IMR-90 (cell line): ENCODE measurements at regions not wholly inside any gene's neighbourhood (a gene's known extent, or its start where the extent isn't known, plus 50 kb on each side); places are given as distances from the start of the nearest gene placed in this dataset.

Source experiments
- ATAC-seq: fragments of 200-7000 bp; cut with Tn5 transposase; 2 replicates; pipeline ENCODE4 v1.9.1; 2020; ENCODE audit warnings: low read depth, mild to moderate bottlenecking, moderate library complexity
- BruUV-seq: library from RNA; stranded (reverse); fragments of 400-500 nt; replicated peaks from 2 replicates; lab custom pipeline; 2021; lab: Mats Ljungman, UMichigan
- CTCF ChIA-PET: fragments of 300-600 bp; formaldehyde crosslinking; extraction: SDS; loops from one replicate; lab custom pipeline; 2021; ENCODE audit warnings: antibody characterized with exemption; lab: Yijun Ruan, JAX
- POLR2A ChIA-PET: fragments of 300-600 bp; sonication (Branson Sonifier 250); formaldehyde crosslinking; loops from one replicate; lab custom pipeline; 2022; ENCODE audit warnings: antibody characterized with exemption; ENCODE audit not compliant: unreplicated experiment; lab: Charles Lee
- DNase-seq: peaks from one replicate; pipeline ENCODE4 v3.0.0; 2013
- H2AFZ ChIP-seq: replicated peaks from 2 replicates; pipeline ENCODE3; 2013; ENCODE audit warnings: low read length, mild to moderate bottlenecking; ENCODE audit not compliant: poor library complexity
- H2AK5ac ChIP-seq: 2 replicates; pipeline ENCODE4 v1.6.1; 2013; ENCODE audit warnings: low read depth, low read length, inconsistent platforms
- H2AK9ac ChIP-seq: replicated peaks from 2 replicates; pipeline ENCODE3; 2013; ENCODE audit warnings: mild to moderate bottlenecking, low read depth, low read length, moderate library complexity; ENCODE audit not compliant: poor library complexity
- H2BK120ac ChIP-seq: 2 replicates; pipeline ENCODE4 v1.6.1; 2013; ENCODE audit warnings: low read depth, low read length, inconsistent platforms
- H2BK15ac ChIP-seq: 3 replicates; pipeline ENCODE4 v1.6.1; 2013; ENCODE audit warnings: low read depth, low read length, inconsistent platforms
- H2BK20ac ChIP-seq: 2 replicates; pipeline ENCODE4 v1.6.1; 2013; ENCODE audit warnings: low read depth, mild to moderate bottlenecking, inconsistent platforms, low read length, moderate library complexity
- H2BK5ac ChIP-seq: 2 replicates; pipeline ENCODE4 v1.6.1; 2013; ENCODE audit warnings: mild to moderate bottlenecking, low read depth, low read length, inconsistent platforms; ENCODE audit not compliant: poor library complexity, severe bottlenecking
- H3K14ac ChIP-seq: replicated peaks from 2 replicates; pipeline ENCODE4 v1.6.1; 2013; ENCODE audit warnings: low read depth, low read length, inconsistent platforms
- H3K18ac ChIP-seq: 2 replicates; pipeline ENCODE4 v1.6.1; 2013; ENCODE audit warnings: low read depth, low read length, control low read depth
- H3K23ac ChIP-seq: 2 replicates; pipeline ENCODE4 v1.6.1; 2013; ENCODE audit warnings: low read depth, low read length, inconsistent platforms
- H3K27ac ChIP-seq: 2 replicates; pipeline ENCODE4 v1.5.1; 2013; ENCODE audit warnings: mild to moderate bottlenecking, control low read depth, low read length; ENCODE audit not compliant: insufficient read depth
- H3K27me3 ChIP-seq: 2 replicates; pipeline ENCODE4 v1.6.1; 2013; ENCODE audit warnings: low read length; ENCODE audit not compliant: control insufficient read depth, insufficient read depth
- H3K36me3 ChIP-seq: 2 replicates; pipeline ENCODE4 v1.6.1; 2013; ENCODE audit warnings: low read length, mixed read lengths; ENCODE audit not compliant: control insufficient read depth, insufficient read depth
- H3K4ac ChIP-seq: 2 replicates; pipeline ENCODE4 v1.6.1; 2013; ENCODE audit warnings: low read depth, low read length, inconsistent platforms
- H3K4me1 ChIP-seq: 2 replicates; pipeline ENCODE4 v1.6.1; 2013; ENCODE audit warnings: low read length, mixed read lengths; ENCODE audit not compliant: control insufficient read depth, insufficient read depth
- H3K4me2 ChIP-seq: 2 replicates; pipeline ENCODE4 v1.6.1; 2013; ENCODE audit warnings: low read depth, mild to moderate bottlenecking, control low read depth, low read length, moderate library complexity
- H3K4me3 ChIP-seq: 2 replicates; pipeline ENCODE4 v1.5.1; 2013; ENCODE audit warnings: low read depth, mild to moderate bottlenecking, control low read depth, low read length, moderate library complexity; ENCODE audit not compliant: insufficient read depth
- H3K56ac ChIP-seq: 2 replicates; pipeline ENCODE4 v1.6.1; 2013; ENCODE audit warnings: low read length, inconsistent platforms; ENCODE audit not compliant: insufficient read depth; ENCODE audit errors: extremely low read depth
- H3K79me1 ChIP-seq, 2 experiments: 2 replicates each; pipeline ENCODE4 v1.6.1; 2013; ENCODE audit warnings: low read length in 2 of 2, inconsistent platforms in 1 of 2, low read depth in 1 of 2
- H3K9ac ChIP-seq: 2 replicates; pipeline ENCODE4 v1.6.1; 2013; ENCODE audit warnings: low read depth, low read length, control low read depth
- H3K9me1 ChIP-seq: 2 replicates; pipeline ENCODE4 v1.6.1; 2013; ENCODE audit warnings: low read length, inconsistent platforms; ENCODE audit not compliant: insufficient read depth
- H3K9me3 ChIP-seq: 2 replicates; pipeline ENCODE4 v1.6.1; 2013; ENCODE audit warnings: low read length; ENCODE audit not compliant: control insufficient read depth, insufficient read depth
- H4K20me1 ChIP-seq: 2 replicates; pipeline ENCODE4 v1.6.1; 2013; ENCODE audit warnings: low read length, inconsistent platforms; ENCODE audit not compliant: insufficient read depth
- H4K5ac ChIP-seq: 2 replicates; pipeline ENCODE4 v1.6.1; 2013; ENCODE audit warnings: mild to moderate bottlenecking, low read depth, low read length, control low read depth
- H4K8ac ChIP-seq, 2 experiments: 2 replicates each; pipeline ENCODE4 v1.6.1; 2013; ENCODE audit warnings: low read depth in 2 of 2, low read length in 2 of 2, control low read depth in 1 of 2, inconsistent platforms in 1 of 2
- H4K91ac ChIP-seq: 2 replicates; pipeline ENCODE4 v1.6.1; 2013; ENCODE audit warnings: low read depth, low read length, inconsistent platforms; ENCODE audit not compliant: insufficient read depth
- BHLHE40 ChIP-seq: fragments of 150-350 bp; IDR thresholded peaks from 2 replicates; pipeline ENCODE4 v1.6.1; 2016; ENCODE audit warnings: mild to moderate bottlenecking, low read depth, low read length
- CEBPB ChIP-seq: IDR thresholded peaks from 2 replicates; pipeline ENCODE4 v1.6.1; 2012; ENCODE audit warnings: low read depth, low read length, improper control_type of control experiment
- CHD1 ChIP-seq: IDR thresholded peaks from 2 replicates; pipeline ENCODE4 v1.6.1; 2012; ENCODE audit warnings: low read depth, low read length, improper control_type of control experiment
- CTCF ChIP-seq: conservative IDR thresholded peaks from 2 replicates; pipeline ENCODE4 v1.5.1; 2012; ENCODE audit warnings: mild to moderate bottlenecking, low read depth, low read length, improper control_type of control experiment
- ELK1 ChIP-seq: fragments of 150-350 bp; IDR thresholded peaks from 2 replicates; pipeline ENCODE4 v1.6.1; 2016; ENCODE audit warnings: low read depth, mild to moderate bottlenecking, low read length, moderate library complexity, borderline replicate concordance
- FOS ChIP-seq: fragments of 150-350 bp; IDR thresholded peaks from 2 replicates; pipeline ENCODE4 v1.6.1; 2016; ENCODE audit warnings: low read depth, low read length
- MAFK ChIP-seq: IDR thresholded peaks from 2 replicates; pipeline ENCODE4 v1.6.1; 2012; ENCODE audit warnings: low read depth, low read length, improper control_type of control experiment
- MXI1 ChIP-seq: IDR thresholded peaks from 2 replicates; pipeline ENCODE4 v1.6.1; 2012; ENCODE audit warnings: low read depth, mild to moderate bottlenecking, low read length, moderate library complexity, borderline replicate concordance
- NFE2L2 ChIP-seq: fragments of 150-350 bp; IDR thresholded peaks from 2 replicates; pipeline ENCODE4 v1.6.1; 2016; ENCODE audit warnings: low read depth, mild to moderate bottlenecking, low read length
- RAD21 ChIP-seq: IDR thresholded peaks from 2 replicates; pipeline ENCODE4 v1.6.1; 2012; ENCODE audit warnings: low read length, improper control_type of control experiment
- RFX5 ChIP-seq: IDR thresholded peaks from 2 replicates; pipeline ENCODE4 v1.8.0; 2012; ENCODE audit warnings: low read depth, mild to moderate bottlenecking, low read length, moderate library complexity
- SMC3 ChIP-seq: fragments of 150-350 bp; IDR thresholded peaks from 2 replicates; pipeline ENCODE4 v1.6.1; 2016; ENCODE audit warnings: low read depth, mild to moderate bottlenecking, antibody characterized with exemption, low read length, moderate library complexity
- USF2 ChIP-seq: fragments of 150-350 bp; IDR thresholded peaks from 2 replicates; pipeline ENCODE4 v1.6.1; 2017; ENCODE audit warnings: mild to moderate bottlenecking, antibody characterized with exemption, low read length, low read depth
- WGBS, 2 experiments: methylation state at CpG; one replicate each; pipeline versions ENCODE4 v1.1.5 to v1.1.7; 2013; ENCODE audit warnings: missing lambda C conversion rate in 2 of 2; ENCODE audit not compliant: insufficient read length in 1 of 2; ENCODE audit errors: extremely low coverage in 2 of 2; 5-methylcytosine and 5-hydroxymethylcytosine counted together
- dilution Hi-C: fragments of 300-500 bp; cut with HindIII; formaldehyde crosslinking; loops from one replicate; pipeline ENCODE4 v1.14.3; 2018; ENCODE audit warnings: low sequenced_read_pairs; ENCODE audit not compliant: unreplicated experiment
- in situ Hi-C: fragments of 300-500 bp; cut with MboI; formaldehyde crosslinking; loops from 3 replicates; pipeline ENCODE4 v1.14.3; 2019; ENCODE audit warnings: low sequenced_read_pairs, inconsistent platforms, mixed read lengths
- intact Hi-C: fragments of 100-400 bp; cut with micrococcal nuclease; formaldehyde crosslinking; loops from 2 replicates; pipeline ENCODE4 v1.10.0; 2022

GRCh38 chrX:20364238-20364637 is 97.5 kb upstream of the RPS6KA3 start:
- H3K4me3 ChIP-seq, result no peak overlapping the region
- H4K20me1 ChIP-seq, result no peaks in the 10 kb centered on the region
- no peak overlapping the region for H3K14ac ChIP-seq
- H3K4me2 ChIP-seq, result no peak overlapping the region
- H2BK120ac ChIP-seq, result no peak overlapping the region
- H3K9me3 ChIP-seq, result no peaks in the 10 kb centered on the region
- H3K9me1 ChIP-seq, result peaks cover 6% of the 10 kb centered on the region
- H2BK20ac ChIP-seq, result no peak overlapping the region
- no peak overlapping the region for H2BK5ac ChIP-seq
- no peak overlapping the region for H3K9ac ChIP-seq
- DNase-seq (no peak), ATAC-seq (no peak)
- BruUV-seq, result no TSS peak
- no peak overlapping the region for H4K8ac ChIP-seq
- dilution Hi-C loops (no loop called here), intact Hi-C loops (no loop called here), in situ Hi-C loops (no loop called here)
- H3K4me1 ChIP-seq, result peaks cover 6% of the 10 kb centered on the region
- no peak overlapping the region for H3K56ac ChIP-seq
- no peak overlapping the region for H3K4ac ChIP-seq
- no peaks in the 10 kb centered on the region for H3K36me3 ChIP-seq
- H3K23ac ChIP-seq, result no peak overlapping the region
- H2AK5ac ChIP-seq, result no peak overlapping the region
- no peak overlapping the region for H4K5ac ChIP-seq
- no peak for TF ChIP-seq BHLHE40
- no peak for TF ChIP-seq MXI1
- TF ChIP-seq ELK1, result no peak
- no peak for TF ChIP-seq CHD1
- TF ChIP-seq RAD21, result no peak
- no peak for TF ChIP-seq RFX5
- no peak for TF ChIP-seq SMC3
- no peak for TF ChIP-seq NFE2L2
- TF ChIP-seq MAFK, result no peak
- no peak for TF ChIP-seq USF2
- TF ChIP-seq CEBPB, result no peak
- TF ChIP-seq FOS, result no peak
- TF ChIP-seq CTCF, result no peak
- no peak overlapping the region for H2AK9ac ChIP-seq
- no peak overlapping the region for H4K91ac ChIP-seq
- no peak overlapping the region for H3K18ac ChIP-seq
- no peak overlapping the region for H3K27ac ChIP-seq
- POLR2A ChIA-PET, result no interaction called here
- no peaks in the 10 kb centered on the region for H3K27me3 ChIP-seq
- no peaks in the 10 kb centered on the region for H3K79me1 ChIP-seq
- H2AFZ ChIP-seq, result no peak overlapping the region
- no CpG with 5 or more reads among the region's 4 CpGs for WGBS, 2 experiments
- CTCF ChIA-PET, result no interaction called here
- no peak overlapping the region for H2BK15ac ChIP-seq
